NCI-H82 treated with DMSO at 0.1 percent for 48 hours (cell line): ENCODE measurements at regions not wholly inside any gene's neighbourhood (a gene's known extent, or its start where the extent isn't known, plus 50 kb on each side); places are given as distances from the start of the nearest gene placed in this dataset.

Experiments used
- DNase-seq: peaks from one replicate; lab custom pipeline; 2025; ENCODE audit not compliant: unreplicated experiment; lab: John Stamatoyannopoulos, UW

DNA sequence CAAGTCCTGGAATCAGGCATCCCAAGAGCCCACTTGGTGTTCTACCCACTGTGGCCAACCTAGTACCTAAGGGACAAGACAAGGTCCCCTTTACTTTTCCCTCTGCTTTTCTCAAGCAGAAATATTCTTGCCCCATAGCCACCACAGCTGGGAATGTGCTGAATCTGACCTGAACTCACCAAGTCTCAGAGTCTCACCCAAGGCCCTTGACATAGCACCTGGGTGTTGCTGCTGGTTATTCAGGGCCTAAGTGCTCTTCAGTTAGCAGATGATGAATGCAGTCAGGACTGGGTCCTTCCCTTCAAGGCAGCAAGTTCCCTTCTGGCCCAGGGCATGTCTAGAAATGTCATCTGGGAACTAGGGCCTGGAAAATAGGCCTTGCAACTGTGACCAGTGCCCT lies 201.8 kb upstream of the SERP2 start:
- DNase-seq, result no peak

DNA sequence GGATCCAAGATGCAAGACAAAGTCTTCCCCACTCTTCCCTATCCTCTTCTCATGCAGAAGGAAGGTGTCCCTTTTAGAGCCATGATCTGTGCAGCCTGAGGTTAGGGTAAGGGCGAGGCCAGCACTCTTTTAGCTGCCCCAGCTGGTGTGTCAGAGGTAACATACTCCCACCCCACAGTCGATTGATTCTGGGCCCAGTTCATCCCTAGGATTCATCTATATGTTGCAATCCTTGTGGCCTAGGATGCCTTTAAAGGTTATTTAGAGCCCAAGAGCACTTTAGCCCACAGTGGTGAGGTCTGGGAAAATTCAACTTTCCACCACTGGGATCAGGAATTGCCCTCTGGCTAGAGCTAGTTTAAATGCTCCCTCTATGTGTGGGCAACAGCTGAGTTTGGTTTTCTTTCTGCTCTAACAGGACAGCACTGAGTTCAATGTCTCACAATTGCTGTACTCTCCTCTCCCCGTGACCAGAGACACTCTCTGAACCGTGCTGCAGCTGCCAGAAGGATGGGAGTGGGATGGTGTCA lies 201.3 kb upstream of the SERP2 start:
- DNase-seq, result no peak

DNA sequence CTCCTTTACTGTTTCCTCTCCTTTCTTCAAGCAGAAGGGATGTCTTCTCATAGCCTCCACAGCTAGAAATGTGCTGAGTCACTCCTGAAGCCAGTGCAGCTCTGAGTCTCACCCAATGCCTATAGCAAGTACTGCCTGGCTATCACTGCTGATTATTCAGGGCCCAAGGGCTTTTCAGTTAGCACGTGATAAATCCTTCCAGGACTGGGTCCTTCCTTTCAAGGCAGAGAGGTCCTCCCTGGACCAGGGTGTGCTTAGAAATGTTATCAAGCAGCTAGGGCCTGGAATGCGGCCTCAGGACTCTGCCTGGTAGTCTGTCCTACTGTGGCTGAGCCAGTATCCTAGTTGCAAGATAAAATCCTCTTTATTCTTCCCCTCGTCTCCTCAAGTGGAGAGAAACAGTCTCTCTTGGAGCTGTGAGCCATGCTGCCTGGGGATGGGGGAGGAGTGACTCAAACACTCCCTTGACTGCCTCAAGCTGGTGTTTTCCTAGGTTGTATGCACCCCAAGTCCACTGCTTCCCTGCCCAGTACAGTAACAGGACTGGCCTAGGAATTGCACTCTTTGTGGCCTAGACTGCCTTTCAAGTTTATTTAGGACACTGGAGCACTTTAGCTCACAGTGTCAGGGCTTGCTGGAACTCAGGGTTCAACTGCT lies 198.7 kb upstream of the SERP2 start:
- no peak for DNase-seq

GRCh38 chr13:44176173-44176572 lies 197.5 kb upstream of the SERP2 start:
- no peak for DNase-seq

DNA sequence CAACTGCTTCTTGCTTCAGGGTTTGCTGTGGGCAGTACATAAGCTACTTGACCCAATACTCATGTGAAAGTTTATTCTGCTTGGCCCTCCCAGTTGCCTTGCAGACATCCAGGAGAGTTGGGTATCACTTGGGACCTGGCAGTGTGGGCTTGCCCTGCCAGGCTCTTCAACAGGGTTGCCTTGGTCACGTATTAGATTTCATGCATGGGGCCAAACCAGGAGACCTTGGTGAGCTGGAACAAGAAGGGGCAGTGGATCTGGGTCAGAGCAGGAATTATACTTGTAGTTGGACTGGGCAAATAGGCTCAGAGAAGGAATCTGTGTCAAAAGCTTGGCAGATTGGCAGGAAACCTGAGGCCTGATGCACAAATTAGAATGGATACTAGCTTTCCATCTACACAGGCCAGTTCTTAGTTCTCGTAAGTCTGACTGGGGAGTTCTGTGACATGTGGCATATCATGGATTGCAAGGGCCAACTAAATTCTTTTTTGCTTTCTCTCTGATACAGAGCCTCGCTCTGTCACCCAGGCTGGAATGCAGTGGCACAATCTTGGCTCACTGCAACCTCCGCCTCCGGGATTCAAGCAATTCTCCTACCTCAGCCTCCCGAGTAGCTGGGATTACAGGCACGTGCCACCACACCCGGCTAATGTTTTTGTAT lies 192.6 kb upstream of the SERP2 start:
- DNase-seq, result no peak

GRCh38 chr13:44181931-44182330 lies 191.7 kb upstream of the SERP2 start:
- DNase-seq, result no peak

DNA sequence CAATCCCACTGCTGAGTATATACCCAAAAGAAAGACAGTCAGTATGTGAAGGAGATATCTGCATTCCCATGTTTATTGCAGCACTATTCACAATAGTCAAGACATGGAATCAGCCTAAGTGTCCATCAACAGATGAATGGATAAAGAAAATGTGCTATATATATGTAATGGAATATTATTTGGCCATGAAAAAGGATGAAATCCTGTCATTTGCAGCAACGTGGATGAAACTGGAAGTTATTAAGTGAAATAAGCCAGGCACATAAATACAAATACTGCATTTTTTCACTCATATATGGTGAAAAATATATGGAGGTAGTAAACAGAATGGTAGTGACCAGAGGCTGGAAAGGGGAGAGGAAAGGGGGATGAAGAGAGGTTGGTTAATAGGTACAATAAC lies 188.9 kb upstream of the SERP2 start:
- DNase-seq, result no peak

DNA sequence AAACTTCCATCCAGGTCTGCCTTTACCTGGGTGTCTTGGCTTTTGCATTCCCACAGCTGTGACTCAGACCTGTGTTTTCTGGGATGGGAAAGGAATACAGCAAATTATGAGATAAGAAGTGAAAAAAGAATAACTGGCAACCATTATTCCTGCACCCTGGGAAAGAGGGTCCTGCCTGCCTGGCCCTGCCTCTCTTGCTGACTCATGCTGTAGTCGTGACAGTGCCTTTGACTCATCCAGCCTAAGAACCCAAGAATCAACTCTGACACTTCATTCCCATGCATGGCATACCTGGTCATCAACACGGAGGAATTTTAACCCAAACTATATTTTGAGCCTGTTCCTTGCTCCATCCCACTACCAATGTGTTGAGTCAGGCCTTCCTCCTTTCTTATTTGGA lies 185.4 kb upstream of the SERP2 start:
- DNase-seq, result no peak

DNA sequence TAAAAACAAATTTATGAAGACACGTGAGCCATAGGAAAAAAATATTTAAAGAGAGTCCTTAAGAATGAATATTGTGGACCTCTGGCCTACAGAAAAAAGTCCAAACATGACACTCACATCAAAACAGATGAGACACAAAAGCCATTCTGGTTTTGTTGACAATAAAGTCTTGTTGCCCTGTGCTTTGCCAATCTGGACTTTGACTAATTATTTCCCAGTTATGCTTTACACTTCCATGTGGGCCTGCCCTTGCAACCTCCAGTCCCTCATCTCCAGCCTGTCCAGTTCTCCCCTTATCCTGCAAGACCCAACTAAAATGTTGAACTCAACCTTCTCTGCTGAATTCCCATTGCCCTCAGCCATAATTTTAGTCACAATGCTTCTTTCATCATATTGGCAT lies 184.5 kb upstream of the SERP2 start:
- no peak for DNase-seq

DNA sequence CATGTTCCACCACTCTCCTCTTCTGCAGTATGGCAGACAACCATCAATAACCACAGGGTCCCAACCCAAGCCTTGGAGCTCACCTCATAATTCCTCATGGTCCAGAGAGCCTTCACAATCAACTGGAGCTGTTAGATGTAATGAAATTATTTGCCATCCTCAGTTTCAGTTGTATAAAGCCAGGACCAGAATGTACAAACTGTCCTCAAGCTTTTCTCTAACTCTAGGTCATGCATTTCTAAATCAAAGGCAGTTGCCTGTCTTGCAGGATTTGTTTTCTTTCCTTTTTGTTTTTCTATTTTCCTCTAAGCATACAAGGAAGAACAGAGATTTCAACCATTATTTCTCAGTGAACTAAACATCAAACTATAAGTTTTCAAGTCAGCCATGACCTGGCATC lies 182.5 kb upstream of the SERP2 start:
- no peak for DNase-seq

GRCh38 chr13:44191504-44192171 lies 182.0 kb upstream of the SERP2 start:
- peak; percentile 99 for DNase-seq

DNA sequence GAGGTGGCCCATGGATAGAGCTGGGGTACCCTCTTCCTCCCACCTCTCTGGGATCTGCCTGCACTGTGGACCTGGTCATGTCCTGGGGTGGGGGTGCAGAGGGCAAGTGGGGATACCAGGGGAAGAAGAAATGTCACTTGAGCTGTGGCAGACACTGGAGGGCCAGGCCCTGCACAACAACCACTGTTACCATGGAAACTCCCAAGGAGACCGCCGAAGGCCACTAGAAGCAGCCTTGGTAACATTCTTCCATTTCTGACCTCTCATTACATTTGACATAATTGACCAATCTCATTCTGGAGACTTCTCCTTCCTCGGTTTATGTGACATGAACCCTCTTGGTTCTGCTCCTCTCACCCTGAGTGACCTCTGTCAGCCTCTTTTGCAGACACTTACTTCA lies 179.9 kb upstream of the SERP2 start:
- DNase-seq, result no peak

GRCh38 chr13:44195245-44195644 lies 178.4 kb upstream of the SERP2 start:
- DNase-seq, result no peak

DNA sequence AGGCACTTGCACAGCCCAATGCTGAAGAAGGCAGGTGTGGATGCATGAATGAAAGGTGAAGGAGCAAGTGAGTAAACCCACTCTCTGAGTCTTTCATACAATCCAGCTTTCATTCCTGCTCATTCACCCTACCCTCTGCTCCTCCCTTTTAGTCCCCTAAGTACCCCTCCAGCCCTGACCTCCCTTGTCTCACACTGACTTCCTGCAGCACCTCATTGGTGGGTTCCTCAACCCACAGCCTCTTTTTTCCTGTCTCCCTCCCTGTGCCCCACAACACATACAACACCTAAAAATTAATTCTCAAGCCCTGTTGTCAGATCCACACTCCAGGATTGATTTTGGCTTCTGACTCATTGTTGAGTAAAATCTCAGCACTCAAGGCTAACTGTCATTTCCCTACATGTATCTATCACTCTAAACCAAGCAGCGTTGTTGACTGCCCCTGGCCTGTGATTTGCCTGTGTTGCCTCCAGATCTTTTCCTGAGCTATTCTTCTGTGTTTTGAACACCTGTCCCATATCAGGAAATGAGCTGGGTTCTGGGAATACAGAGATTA lies 177.3 kb upstream of the SERP2 start:
- no peak for DNase-seq

- DNase-seq, result no peak
Measured at GRCh38 chr13:44197791-44198770, 175.5 kb upstream of the SERP2 start.

DNA sequence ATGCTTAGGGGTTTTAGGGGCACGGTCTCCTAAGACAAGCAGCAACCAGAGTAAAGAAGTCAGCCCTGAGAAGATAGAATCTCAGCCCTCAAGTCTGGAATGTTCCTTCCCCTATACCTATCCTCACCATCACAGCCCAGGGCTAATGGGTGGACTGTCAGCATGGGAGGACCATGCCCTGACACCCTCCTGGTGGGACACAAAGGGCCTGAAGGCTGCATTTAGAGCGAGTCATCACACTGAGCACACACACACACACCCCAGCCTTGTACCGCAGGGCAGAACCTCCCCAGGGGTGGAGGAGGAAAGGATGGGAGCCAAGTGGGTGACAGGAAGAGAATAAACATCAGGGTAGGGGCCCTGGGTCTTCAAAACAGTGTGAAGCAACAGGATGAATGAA lies 174.8 kb upstream of the SERP2 start:
- no peak for DNase-seq

- DNase-seq, result no peak
Measured at GRCh38 chr13:44199627-44200207, 173.9 kb upstream of the SERP2 start.

DNA sequence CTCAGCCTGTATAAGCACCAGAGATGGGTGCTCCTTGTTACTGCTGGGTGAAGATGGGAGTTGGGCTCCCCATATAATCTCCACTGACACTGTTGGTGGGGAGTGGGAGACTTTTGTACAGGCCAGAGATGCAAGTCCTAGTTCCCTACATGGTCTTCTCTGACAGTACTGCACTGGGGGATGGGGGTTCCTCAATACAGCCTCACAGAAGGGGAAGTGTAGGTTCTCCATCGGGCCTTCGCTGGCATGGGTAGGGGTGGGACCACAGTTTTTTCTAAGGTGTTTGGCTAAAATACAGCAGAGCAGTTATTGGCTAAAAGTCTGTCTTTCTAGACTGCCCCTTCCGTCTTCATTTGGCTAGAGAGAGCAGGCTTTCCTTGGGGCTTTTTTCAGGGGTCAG lies 167.2 kb upstream of the SERP2 start:
- no peak for DNase-seq

GRCh38 chr13:44207476-44207875 lies 166.1 kb upstream of the SERP2 start:
- no peak for DNase-seq

- no peak for DNase-seq
Measured at GRCh38 chr13:44210525-44210924, 163.1 kb upstream of the SERP2 start.
